HG02870 (cell line): ENCODE measurements at regions not wholly inside any gene's neighbourhood (a gene's known extent, or its start where the extent isn't known, plus 50 kb on each side); places are given as distances from the start of the nearest gene placed in this dataset.

Source experiments
- ATAC-seq: cut with Tn5 transposase; IDR thresholded peaks from one replicate; pipeline ENCODE4 v1.9.1; 2021; ENCODE audit warnings: mild to moderate bottlenecking, moderate library complexity; ENCODE audit not compliant: unreplicated experiment

DNA sequence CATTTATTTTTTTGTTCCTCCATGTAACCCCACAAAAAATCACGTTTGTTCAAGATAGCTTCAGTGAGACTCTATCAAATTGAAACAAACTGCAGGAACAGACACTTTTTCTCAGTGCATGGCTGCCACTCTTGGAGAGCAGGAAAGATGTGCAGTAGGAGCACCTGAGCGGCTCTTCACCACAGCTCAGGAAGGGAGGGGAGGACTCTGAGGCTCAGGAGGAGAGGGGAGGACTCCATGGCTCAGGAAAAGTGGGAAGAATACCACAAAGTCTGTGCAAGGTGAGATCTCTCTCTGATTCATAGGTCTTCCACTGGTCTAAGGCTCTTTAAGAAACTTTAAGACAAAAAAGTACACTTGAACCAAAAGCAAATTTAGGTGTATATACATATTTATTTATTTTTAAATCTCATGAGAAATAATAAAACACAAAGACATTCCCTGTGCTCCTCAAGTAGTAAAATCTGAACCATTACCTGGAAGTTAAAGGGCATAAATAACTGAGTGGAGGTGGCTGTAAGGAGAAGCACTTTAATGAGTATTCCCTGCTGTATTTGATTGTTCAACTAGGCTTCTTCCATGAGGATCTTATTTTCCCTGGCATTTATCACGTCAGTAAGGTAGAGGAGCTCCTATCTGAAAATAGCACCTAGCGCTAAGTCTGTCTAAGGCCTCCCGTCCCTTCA, 69.2 kb upstream of the CCN6 start:
- no peak for ATAC-seq

DNA sequence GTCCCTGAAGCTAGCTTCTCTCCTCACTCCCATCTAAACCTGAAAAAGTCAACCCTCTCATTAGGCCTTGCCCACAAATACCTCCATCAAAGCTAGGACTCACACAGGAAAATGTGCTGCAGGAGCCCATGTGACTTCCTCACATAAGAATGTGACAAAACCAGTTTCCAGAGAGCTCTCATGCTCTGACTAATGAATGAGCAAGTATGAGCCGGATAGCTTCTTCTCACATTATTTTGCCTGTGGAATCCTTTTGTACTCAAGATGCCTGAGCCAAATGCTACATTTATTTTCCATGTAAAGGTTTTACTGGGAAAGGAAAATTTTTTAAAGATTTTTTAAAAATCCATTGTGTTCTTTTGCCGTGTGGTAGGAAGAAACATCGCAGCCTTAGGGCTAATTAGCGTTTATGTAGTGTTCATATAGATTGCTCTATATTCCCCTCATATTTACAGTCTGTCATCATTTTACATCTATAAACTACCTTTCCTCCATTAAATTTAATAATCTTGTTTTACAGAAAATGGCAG, 68.6 kb upstream of the CCN6 start:
- ATAC-seq: no peak

DNA sequence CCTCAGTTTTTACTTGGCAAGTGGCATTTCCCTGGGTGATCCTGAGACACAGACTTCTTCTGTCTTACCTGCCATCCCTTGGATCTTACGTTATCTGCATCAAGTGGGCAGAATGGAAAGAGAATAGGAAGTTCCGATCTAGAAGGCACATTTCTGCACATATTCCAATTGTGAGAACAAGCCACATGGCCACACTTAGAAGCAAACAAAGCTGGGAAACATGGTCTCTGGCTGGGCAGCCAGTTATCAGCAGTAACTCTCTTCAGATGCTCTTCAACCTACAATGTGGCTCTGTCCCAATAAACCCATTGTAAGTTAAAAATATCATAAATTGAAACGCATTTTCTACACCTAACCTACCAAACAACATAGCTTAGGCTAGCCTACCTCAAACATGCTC, 67.3 kb upstream of the CCN6 start:
- no peak for ATAC-seq

DNA sequence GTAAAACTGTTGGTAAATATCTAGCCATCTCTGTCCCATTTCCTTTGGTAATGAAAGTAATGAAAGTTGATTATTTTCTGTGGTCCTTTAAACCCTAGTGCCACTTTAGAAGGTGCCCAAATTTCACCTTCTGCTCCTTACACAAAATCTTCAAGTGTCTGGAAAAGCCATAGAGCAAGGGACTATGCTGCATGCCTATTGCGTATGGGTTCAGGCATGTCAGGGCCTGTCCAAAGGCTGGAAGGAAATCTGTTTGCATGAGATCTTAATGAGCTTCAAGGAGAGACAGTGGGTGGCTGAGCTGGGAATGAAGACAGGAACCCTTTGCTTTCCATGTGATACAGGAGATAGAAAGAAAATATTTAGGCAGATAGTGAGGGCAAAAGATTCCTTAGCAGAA, 66.6 kb upstream of the CCN6 start:
- ATAC-seq: no peak

DNA sequence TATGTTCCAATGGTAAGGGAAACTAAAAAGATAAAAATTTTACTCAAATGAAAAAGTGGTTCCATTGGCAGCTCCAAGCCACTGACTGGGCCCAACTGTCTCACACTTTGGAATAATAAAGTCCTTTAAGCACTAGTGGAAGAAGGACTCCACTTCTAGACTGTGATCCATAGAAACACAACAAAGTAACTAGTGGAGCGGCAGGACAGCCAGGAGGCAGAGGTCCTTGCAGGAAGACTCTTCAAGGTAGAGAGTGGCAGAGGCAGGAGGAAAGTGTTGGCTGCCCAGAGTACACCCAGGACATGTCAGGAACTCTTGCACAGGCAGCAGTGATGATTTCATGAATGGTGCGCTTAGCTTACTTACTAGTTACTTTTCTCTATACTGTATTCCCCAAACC, 65.0 kb upstream of the CCN6 start:
- no peak for ATAC-seq

DNA sequence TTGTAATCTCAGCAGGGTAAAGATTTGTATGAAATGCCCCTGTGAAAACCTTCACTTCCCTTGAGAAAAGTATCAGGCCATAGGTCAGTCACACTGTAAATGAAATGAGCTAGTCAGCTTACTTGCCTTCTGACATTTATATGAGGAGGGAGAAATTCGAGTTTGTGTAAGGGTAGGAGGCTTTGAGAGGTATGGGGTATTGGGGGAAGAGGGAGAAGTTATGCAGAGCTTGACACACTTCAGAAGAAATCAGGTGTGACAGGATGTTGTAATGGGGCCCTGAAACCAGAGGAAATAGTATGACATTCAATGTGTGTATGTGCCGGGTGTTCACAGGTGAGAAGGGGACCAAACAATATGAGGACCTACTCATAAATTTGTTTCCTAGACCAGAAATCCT, 64.2 kb upstream of the CCN6 start:
- ATAC-seq: peak; percentile 53

DNA sequence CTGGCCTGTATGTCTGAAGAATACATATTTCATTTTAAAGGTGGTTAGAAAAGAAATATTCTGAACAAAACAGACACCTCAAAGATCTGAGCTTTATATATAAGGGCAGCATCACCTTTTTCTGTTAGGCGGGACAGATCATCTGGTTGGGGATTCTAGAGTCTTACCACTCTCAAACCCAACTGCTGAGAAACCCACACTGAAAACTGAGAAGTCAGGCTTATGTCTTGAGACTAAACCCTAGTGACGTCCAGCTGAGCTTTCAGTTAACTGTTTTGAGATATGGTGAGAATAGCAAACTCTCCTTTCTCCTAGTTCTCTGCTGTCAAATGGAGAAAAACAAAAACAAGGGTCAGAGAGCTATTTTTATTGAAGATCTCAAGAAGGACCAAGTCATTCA, 63.7 kb upstream of the CCN6 start:
- peak; percentile 49 for ATAC-seq

DNA sequence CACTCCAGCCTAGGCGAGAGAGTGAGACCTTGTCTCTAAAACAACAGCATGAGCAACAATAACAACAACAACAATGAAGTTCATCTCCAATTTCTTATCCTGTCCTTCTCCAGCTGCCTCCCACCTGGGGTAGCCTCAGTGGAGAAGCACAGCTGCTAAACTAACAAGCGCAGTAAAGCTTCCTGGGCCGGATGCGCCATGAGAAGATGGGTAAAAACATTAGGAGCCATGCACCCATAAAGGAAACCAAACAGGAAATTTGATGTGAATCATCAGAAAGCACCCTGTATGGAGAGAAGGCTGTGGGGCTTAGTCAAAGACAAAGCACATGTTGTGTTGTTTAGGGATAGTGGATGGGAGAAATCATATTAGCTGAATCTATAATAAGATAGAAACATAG, 61.1 kb upstream of the CCN6 start:
- ATAC-seq: peak; percentile 52

DNA sequence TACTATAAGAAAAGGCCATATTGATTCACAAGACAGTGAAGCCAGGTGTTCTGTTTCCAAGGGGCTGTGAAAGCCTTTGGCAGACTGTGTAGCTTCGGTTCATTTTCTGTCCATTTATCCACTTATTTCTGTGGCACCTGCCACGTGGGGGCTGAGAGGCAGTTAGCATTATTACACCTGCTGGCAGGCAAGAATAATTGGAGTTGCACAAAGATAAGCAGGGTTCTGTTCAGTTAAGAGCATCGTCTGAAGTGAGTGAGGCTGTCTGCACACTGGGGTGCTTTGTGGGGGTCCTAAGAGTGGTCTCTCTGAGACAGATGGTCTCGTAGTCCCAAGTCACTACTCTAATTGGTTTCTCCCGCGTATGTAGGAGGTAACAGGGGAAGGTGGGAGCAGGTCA, 60.6 kb upstream of the CCN6 start:
- ATAC-seq: no peak

DNA sequence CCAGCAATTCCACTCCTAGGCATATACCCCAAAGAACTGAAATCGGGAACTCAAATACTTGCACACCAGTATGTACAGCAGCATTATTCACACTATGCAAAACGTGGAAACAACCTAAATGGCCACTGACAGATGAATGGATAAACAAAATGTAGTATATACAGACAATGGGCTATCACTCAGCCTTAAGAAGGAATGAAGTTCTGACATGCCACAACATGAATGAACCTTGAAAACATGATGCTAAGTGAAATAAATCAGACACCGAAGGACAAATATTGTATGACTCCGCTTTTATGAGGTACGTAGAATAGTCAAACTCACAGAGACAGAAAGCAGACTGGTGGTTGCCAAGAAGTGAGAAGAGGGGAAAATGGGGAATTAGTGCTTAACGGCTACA, 59.1 kb upstream of the CCN6 start:
- ATAC-seq: no peak

DNA sequence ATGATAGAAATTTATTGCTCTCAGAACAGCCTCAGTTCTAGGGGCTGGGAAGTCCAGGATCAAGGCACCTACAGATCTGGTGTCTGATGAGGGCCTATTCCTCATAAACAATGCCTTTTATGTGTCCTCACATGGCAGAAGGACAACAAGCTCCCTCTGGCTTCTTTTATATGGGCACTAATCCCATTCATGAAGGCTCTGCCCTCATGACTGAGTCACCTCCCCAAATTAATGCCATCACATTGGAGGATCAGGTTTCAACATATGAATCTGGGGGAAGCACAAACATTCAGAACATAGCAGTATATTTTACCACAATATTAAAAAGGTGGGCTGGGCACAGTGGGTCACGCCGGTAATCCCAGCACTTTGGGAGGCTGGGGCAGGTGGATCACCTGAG, 58.5 kb upstream of the CCN6 start:
- ATAC-seq: no peak

DNA sequence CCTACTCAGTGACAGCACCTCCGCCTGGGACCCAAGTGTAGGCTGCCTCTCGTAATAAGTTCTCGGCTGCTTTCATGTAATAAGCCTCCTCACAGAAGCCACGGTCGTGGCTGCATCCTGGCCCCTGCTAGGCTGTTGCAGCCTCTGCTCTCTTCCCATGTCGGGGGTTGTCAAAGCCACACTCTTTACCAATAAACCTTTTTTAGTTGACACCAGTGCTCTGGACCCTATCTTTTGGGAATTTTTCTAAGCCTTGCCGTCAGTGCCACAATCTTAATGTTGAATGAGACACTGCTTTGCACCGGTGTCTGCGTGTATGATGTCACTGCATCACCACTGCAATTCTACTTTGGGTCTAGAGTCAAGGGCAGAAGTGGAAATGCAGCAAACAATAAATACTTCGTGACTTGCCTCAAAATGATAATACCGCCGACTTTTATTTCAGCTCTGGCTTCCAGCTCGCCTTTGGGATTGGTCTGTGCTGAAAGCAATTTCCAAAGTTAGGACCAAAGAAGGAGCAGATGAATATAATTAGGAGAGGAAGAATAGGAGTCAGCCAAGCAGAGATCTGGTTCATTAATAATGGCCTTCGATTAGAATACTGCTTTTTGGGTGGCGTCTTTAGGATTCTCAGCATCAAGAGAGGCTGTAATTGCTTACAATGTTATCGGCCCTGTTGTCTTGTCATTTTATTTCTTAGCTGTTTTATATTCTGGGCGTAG, 57.6 kb upstream of the CCN6 start:
- ATAC-seq: no peak

DNA sequence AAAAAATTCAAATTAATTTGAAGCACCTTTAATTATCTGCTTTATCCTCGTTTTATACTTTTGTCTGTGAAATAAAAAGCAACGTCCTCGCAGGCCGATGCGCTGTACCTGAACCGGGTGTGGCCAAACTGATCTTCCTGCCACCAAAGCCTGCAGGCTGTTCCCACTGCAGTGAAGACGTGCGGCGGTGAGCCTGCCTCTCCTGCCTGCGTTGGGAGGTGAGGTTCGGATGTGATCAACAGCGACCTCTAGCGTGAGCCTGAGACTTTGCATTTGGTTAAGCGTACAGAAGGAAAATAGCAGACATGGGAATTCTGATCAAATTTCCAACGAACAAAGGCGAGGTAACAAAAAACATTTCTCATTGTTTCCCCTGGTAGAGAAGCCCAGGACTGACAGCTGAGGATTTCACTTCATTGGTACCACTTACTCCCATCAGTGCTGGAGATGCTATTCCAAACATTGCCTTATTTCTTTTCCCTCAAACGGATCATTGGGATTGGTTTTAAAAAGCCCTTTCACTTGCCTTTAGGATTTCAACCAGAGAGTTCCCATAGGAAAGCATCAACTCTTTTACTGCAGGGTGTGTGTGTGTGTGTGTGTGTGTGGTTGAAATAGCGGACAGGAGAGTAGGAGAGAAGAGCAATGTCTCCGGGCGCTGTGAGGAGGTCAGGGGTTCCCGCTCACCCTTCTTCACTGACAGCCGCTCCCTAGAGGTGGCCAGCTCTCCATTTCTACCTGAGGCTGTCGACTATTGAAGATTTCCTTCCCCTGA, 56.6 kb upstream of the CCN6 start:
- peak; percentile 39 for ATAC-seq

DNA sequence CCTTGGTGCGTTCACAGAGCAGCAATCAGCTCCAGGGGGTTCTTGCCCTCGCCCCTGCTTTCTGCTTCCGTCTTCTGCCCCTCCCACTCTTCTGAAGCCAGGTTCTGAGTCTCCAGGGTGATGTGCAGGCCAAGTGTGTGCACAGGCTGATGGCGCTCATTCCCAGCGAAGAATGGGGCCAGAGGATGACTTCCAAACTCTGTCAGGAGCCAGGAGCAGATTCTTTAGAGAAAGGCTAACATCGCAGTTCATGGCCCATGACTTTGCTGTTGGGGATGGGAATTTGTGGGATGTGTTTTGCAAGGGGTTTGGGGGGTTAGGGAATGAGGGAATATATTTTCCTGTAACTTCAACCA, 56.1 kb upstream of the CCN6 start:
- ATAC-seq: no peak

DNA sequence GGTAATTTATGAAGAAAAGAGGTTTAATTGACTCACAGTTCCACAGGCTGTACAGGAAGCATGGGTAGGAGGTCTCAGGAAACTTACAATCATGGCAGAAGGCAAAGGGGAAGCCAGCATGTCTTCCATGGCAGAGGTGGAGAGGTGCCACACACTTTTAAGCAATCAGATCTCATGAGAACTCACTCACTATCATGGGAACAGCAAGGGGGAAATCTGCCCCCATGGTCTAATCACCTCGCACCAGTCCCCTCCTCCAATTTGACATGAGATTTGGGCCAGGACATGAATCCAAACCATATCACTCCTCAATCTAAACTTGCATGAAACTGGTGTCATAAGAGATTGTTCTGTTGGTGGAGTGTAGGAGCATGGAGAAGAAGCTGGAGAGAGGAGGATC, 51.6 kb upstream of the CCN6 start:
- no peak for ATAC-seq
